Fibroblast of skin of right quadriceps (primary cell): ENCODE measurements at regions not wholly inside any gene's neighbourhood (a gene's known extent, or its start where the extent isn't known, plus 50 kb on each side); places are given as distances from the start of the nearest gene placed in this dataset.

Experiments
- DNase-seq: peaks from one replicate; pipeline ENCODE4 v3.0.0-alpha.2; 2013

DNA sequence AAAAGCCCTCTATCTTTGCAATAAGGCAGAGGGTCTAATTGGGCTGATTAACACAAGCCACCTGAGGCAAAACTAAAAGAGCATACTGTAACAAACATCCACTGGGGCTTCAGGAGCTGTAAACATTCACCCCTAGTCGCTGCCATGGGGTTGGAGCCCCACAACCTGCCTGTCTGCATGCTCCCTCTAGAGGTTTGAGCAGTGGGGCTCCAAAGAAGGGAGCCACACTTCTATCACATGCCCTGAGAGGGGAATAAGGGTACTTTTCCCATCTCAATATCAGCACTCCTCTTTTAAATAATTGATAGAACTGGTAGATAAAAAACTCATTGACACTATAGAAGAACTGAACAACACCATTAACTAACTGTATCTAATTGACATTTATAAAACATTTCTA lies 130.1 kb upstream of the COX10 start:
- DNase-seq, result no peak

DNA sequence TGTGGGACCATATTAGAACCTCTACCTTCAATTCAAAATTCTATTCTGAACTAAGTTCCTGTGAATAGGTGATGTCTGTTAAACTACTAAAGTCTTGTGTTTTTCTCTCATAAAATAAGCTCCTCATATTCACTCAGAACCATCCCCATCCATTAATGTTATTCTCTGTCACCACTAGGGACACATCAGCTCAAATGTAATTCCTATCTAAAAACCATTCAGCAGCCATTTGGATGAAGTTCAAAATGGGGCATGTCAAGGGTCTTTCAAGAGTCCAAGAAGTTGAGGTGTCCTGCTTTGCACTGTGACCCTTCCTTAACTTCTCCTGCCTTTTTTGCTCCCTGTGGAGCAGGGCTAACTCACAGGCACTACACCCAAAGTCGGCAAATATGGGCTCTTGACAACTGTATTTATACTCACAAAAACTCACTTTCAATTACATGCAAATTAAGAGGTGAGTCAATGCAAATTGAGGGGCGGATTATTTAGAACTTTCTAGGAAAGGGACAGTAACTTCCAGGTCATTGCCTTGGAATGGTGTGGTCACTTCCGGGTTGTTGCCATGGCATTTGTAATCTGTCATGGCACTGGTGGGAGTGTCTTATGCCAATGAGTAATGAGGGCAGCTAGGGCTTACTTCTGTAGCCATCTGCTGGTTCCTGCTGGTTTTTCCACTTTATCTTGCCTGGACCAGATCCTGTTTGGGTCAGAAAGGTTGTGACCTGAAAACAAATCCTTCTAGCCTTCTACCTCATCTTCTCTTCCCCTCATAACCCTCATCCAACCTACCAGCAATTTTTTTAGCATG lies 128.2 kb upstream of the COX10 start:
- peak; percentile 37 for DNase-seq

DNA sequence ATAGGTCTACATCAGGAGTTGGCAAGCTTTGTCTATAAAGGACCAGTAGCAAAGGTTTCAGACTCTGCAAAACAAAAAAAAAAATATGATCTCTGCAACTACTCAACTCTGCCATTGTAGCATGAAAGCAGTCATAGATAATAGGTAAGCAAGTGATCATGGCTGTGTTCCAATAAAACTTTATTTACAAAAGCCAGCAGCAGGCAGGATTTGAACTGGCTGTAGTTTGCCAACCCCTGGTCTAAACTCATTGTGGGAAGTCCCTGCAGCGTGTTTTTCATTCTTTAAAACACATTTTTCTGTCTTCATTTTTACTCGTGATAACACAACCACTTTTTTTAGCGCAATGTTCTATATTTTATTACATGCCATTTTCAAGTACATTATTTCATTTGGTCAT lies 127.5 kb upstream of the COX10 start:
- no peak for DNase-seq

GRCh38 chr17:13943909-13944308 lies 125.4 kb upstream of the COX10 start:
- DNase-seq, result no peak

- no peak for DNase-seq
Measured at GRCh38 chr17:13947499-13947898, 121.8 kb upstream of the COX10 start.

DNA sequence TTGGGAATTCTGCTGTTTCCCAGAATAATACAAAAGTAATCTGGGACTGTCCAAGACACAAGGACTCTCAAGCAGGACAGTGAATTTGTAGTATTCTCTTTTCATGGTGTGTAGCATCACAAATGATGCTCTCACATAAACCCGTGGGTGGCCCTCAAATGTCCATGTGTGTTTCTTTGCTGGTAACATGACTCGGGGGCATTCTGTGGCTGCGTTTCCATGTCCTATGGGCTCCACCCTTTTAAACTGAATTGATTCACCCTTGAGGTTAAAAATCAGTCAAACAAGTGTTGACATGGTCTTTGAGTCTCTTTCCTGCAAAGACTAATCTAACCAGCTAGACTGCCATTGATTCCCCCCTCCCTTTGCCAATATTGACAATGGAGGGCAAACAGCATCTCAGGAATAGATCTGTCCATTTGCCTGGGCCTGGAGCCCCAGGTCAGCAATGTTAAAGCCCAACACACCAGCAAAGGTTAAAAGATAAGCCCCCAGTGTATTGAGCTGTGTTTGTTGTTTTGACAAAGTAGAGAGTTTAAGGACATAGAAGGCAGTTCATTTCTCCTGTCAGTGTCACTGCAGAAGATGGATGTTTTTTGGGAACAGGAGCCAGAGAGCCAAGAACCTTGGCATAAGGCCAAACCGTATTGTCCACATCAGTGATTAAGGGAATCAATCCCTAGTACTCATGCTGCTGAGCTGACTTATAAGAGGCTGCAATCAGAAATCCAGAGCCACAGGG lies 117.1 kb upstream of the COX10 start:
- DNase-seq, result no peak

DNA sequence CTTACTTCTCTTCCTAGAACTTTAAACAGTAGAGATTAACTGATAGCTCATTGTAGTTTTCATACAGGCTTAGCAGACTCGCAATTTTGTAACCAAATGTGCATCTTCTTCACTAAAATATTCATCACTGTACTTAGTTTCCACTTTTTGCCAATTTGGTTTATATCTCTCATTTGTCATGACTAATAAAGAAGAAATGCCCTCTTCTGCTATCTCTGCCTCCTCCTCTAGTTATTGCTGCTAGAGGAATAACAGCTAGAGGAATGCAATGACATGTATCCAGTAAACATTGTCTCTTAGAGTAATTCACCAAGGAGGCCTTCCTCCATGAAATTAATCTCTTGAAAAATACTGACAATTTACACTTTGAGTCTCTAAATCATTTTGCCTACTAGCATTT lies 115.5 kb upstream of the COX10 start:
- DNase-seq, result peak; percentile 56

DNA sequence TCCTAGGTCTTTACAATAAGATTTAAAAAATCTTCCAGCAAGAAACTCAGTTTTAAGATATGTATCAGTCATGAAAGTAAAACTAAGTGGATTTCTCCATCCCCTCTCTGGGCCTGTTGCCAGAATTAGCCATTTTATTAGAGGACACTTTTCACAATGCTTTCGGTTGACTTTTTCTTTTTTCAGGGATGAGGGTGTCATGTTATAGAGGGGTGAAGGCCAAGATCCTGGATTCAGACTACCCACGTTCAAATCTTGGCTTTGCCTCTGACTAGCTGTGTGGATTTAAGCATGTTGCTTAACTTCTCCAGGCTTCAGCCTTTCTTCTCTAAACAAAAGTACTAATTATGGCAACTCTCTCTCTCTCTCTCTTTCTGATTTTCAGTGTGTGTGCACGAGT lies 111.7 kb upstream of the COX10 start:
- DNase-seq, result peak; percentile 52

DNA sequence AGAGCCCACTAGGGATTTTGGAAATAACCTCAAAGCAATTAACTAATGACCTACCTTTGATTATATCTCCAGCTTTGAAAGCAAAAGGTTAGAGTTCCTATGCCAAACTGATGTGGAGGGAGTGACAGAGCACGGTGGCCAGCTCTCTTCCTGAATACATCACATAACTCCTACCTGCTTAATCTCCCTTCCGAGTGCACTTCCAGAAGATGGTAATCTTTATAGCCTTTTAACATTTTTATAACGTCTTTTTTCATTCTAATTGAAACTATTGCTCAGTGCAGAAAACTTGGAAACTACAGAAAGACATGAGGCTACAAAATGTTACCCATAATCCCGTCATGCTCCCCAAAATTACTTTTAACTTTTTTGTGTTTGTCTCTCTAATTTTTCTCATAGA lies 110.5 kb upstream of the COX10 start:
- DNase-seq, result no peak

GRCh38 chr17:13961265-13961664 lies 108.0 kb upstream of the COX10 start:
- DNase-seq, result no peak

DNA sequence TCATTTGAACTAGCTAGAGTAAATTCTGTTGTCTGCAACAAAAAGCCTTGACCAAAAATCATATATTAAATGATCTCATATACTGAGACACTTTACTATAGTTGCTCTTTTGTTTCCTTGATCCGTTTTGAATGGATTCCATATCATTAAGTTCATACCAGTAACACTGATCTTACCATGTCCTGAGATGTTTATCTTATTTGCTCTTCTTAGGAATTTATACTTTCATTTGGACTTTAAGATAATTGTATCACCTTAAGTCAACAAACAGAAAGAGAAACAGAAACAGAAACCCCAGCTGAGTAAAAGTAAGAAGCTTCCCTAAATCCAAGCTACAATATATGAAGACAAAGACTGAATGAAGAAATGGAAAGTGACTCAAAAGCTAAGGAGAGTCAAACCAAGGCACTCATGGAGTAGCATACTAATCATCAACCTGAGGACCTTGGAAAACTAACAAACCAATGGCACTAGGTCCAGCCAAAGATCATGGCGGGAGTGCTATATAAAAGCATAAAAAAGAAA lies 106.5 kb upstream of the COX10 start:
- DNase-seq, result no peak

- no peak for DNase-seq
Measured at GRCh38 chr17:13967416-13967815, 101.9 kb upstream of the COX10 start.

GRCh38 chr17:13970531-13970930 lies 98.8 kb upstream of the COX10 start:
- no peak for DNase-seq

DNA sequence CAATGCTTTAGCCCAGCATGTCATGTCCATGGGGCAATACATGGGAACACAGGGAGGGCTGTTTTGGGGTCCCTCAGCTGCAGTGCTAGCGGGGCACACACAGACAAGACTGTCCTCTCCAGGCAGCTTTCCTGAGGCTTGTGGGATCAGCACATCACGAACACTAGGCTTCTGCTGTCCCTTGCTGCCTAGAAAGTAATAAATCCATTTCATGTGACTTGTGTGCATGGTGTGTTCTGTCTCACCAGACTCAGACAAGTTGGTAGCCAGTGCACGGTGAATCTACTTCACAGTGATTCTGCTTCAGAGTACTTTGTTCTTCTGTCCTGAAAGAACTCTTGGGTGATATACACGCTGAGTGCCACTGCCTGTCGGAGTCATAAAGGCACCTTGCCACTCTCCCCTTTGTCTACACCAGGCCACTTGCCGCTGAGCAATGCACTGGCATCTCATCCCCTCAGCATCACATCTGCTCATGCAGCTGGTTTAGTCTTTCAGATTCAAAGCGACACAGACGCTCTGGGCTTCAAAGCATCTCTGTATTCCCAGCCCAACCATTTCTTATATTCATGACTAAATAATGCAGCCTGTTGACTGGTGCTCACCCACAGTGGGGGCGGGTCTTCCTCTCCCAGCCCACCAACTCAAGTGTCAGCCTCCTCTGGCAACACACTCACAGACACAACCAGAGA lies 95.2 kb upstream of the COX10 start:
- no peak for DNase-seq

DNA sequence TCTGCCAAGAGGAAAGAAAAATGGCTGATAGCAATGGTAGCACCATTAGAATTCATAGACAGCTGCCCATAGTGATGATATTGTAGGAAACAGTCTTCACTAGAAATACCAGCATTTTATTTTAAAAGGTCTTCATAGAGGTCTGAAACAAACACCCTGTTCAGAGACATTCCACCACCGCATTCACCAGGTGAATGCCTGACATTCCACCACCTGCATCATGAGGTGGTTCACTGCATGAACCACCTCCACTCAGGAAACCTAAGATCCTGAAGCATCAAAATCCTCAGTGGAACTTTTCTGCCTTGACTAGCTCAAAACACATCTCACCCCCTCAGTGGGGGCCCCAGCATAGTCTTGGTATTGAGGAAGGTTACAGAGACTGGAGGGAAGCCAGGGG lies 91.5 kb upstream of the COX10 start:
- no peak for DNase-seq

DNA sequence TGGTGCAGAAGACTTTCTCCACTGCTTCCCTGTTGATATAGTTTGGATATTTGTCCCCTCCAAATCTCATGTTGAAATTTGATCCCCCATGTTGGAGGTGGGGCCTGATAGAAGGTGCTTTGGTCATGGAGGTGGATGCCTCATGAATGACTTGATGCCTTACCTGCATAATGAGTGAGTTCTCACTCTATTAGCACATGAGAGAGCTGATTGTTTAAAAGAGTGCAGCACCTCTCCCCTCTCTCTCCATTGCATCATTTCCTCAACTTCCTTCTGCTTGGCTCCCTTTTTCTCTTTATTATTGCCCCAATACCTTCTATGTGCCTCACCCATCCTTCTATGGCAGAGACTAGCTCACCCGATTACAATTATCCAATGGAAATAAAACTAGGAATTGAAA lies 90.8 kb upstream of the COX10 start:
- DNase-seq, result no peak

DNA sequence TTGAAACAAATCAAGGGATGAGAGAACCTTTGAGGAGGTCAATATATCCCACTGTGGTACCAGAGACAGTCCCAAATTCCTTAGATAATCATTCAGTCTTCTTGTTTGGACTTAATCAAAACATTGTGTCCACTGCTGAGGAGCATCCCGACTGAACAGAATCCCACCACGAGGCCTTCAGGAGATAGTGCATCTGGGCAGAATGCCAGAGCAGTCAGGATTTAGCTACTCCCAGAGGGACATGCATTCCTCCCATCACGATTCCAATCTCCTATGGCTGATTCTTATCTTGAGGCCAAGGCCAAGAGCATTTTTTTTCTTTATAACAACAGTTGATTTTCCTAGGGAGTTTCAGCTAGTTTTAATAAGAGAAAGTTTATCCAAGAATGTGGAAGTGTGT lies 87.4 kb upstream of the COX10 start:
- peak; percentile 43 for DNase-seq

- no peak for DNase-seq
Measured at GRCh38 chr17:13984956-13985355, 84.3 kb upstream of the COX10 start.

GRCh38 chr17:13986855-13987254 lies 82.4 kb upstream of the COX10 start:
- no peak for DNase-seq

DNA sequence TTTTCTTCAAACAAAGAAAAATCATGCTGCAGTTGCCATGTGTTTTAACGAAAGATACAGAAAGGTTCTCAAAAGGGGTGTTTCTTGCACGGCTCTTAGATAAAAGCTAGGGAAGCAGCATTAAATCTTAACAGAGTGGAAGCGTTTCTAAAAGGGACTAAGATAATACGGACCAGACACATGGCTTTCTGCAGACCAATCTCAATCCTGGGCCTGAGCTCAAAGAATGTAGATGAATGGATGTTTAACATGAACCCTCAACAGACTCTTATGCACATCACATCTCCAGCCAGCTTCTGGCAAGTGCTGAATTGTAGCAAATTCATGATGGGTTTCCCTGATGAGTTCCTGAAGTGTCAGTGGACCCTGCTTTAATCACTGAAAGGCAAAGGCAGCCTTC lies 80.2 kb upstream of the COX10 start:
- DNase-seq, result no peak

- no peak for DNase-seq
Measured at GRCh38 chr17:13993106-13993505, 76.2 kb upstream of the COX10 start.

GRCh38 chr17:13994050-13994449 lies 75.3 kb upstream of the COX10 start:
- DNase-seq, result no peak

DNA sequence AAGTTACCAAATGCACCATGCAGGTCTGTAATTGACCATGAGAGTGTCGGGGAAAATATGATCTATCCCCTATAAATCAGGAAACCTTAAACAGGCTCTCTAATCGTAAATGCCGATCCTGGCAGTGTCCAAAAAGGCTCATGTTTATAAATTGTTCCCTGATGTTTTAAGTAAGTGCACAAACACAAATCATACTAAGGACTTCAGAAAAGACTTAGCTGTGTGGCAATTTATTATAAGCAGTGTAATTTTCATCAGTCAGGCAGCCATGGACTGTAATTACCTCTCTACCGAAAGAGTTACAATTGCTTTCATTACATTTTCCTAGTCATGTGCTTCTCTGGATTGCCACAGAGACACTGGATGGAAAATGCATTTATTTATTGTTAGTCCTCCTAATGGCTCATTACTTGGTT lies 73.4 kb upstream of the COX10 start:
- DNase-seq, result peak; percentile 82

GRCh38 chr17:13996276-13996675 lies 73.0 kb upstream of the COX10 start:
- DNase-seq, result no peak
